K562 (cell line): ENCODE measurements at regions not wholly inside any gene's neighbourhood (a gene's known extent, or its start where the extent isn't known, plus 50 kb on each side); places are given as distances from the start of the nearest gene placed in this dataset.
A peak's percentile ranks its signal among the peaks of the same experiment; 100 is the strongest.

Experiments
- ARID4B ChIP-seq: sonication (generic); formaldehyde crosslinking; IDR thresholded peaks from 2 replicates; pipeline ENCODE4 v1.8.0; 2022; ENCODE audit warnings: mild to moderate bottlenecking, missing genetic modification reagents
- CTCF ChIP-seq, 3 experiments: IDR thresholded peaks in 2 of 3; conservative IDR thresholded peaks in 1 of 3; 2 replicates each; pipeline ENCODE4 v1.5.1; 2011 to 2012; ENCODE audit warnings: low read length in 3 of 3, mild to moderate bottlenecking in 3 of 3, control low read depth in 2 of 3, improper control_type of control experiment in 1 of 3, inconsistent platforms in 1 of 3, low read depth in 1 of 3, mixed read lengths in 1 of 3, moderate library complexity in 1 of 3; ENCODE audit not compliant: insufficient read depth in 2 of 3
- DLX4 ChIP-seq: fragments of 250-450 bp; sonication (Bioruptor Pico); IDR thresholded peaks from 2 replicates; pipeline ENCODE4 v1.6.1; 2021; ENCODE audit warnings: mild to moderate bottlenecking
- ELF2 ChIP-seq: fragments of 250-450 bp; sonication (Bioruptor Pico); IDR thresholded peaks from 2 replicates; pipeline ENCODE4 v1.5.0; 2021; ENCODE audit warnings: mild to moderate bottlenecking
- HDGF ChIP-seq: fragments of 450-650 bp; IDR thresholded peaks from 2 replicates; pipeline ENCODE4 v1.6.1; 2016
- JUND ChIP-seq, 2 experiments: IDR thresholded peaks; 2 replicates in 1 of 2; 3 replicates in 1 of 2; pipeline ENCODE4 v1.6.1; 2011; ENCODE audit warnings: borderline replicate concordance in 2 of 2, low read depth in 2 of 2, low read length in 2 of 2, improper control_type of control experiment in 1 of 2, missing biosample characterization in 1 of 2, missing genetic modification characterization in 1 of 2, missing genetic modification reagents in 1 of 2
- MBD1 ChIP-seq: fragments of 250-450 bp; sonication (Bioruptor Pico); IDR thresholded peaks from 2 replicates; pipeline ENCODE4 v1.8.0; 2022; ENCODE audit warnings: inconsistent platforms
- PCBP2 ChIP-seq: fragments of 200-400 bp; formaldehyde crosslinking; IDR thresholded peaks from 2 replicates; pipeline ENCODE4 v1.6.1; 2018; ENCODE audit warnings: low read length, low read depth, mild to moderate bottlenecking, moderate library complexity; ENCODE audit not compliant: poor library complexity, severe bottlenecking
- RBM25 ChIP-seq: fragments of 200-400 bp; formaldehyde crosslinking; IDR thresholded peaks from 2 replicates; pipeline ENCODE4 v1.6.1; 2018; ENCODE audit warnings: low read length, low read depth, moderate library complexity; ENCODE audit not compliant: severe bottlenecking
- SAFB ChIP-seq: fragments of 200-400 bp; formaldehyde crosslinking; IDR thresholded peaks from 2 replicates; pipeline ENCODE4 v1.6.1; 2017; ENCODE audit warnings: low read depth, low read length, borderline replicate concordance
- XRCC3 ChIP-seq: fragments of 450-650 bp; IDR thresholded peaks from 2 replicates; pipeline ENCODE4 v1.6.1; 2017; ENCODE audit warnings: mild to moderate bottlenecking, moderate library complexity
- ZNF274 ChIP-seq: IDR thresholded peaks from 2 replicates; pipeline ENCODE4 v1.6.1; 2011; ENCODE audit warnings: low read depth, mild to moderate bottlenecking, low read length, moderate library complexity, borderline replicate concordance
- ZNF280A ChIP-seq: fragments of 450-650 bp; IDR thresholded peaks from 2 replicates; pipeline ENCODE4 v1.6.1; 2018; ENCODE audit warnings: mild to moderate bottlenecking, low read depth; ENCODE audit not compliant: partially characterized antibody
- ZNF561 ChIP-seq: fragments of 450-650 bp; formaldehyde crosslinking; conservative IDR thresholded peaks from 2 replicates; pipeline ENCODE4 v1.4.0; 2020; ENCODE audit warnings: mild to moderate bottlenecking, moderate library complexity
- ZNF740 ChIP-seq, 3 experiments: fragments of 200-800 bp in 1 of 3; sonication (Bioruptor generic) in 1 of 3; sonication (generic) in 1 of 3; formaldehyde crosslinking in 1 of 3; IDR thresholded peaks; 2 replicates each; pipeline versions ENCODE4 v1.6.1 to v1.8.0; 2016 to 2022; ENCODE audit warnings: mild to moderate bottlenecking in 2 of 3, missing compliant biosample characterization in 2 of 3, missing genetic modification characterization in 2 of 3, missing genetic modification reagents in 1 of 3

- TF ChIP-seq ARID4B (CRISPR knock-in tag) (no peak), ELF2 (no peak), CTCF (IDR thresholded peaks at IDR 0.05 in 2 of 3, conservative IDR thresholded peaks at IDR 0.05 in 1 of 3; ENCODE audit: insufficient read depth in 2 of 3, low read depth in 1 of 3, low read length in 3 of 3) (no peak), ZNF280A (no peak), SAFB (no peak), RBM25 (no peak), XRCC3 (no peak), ZNF274 (no peak), HDGF (no peak), JUND (IDR thresholded peaks at IDR 0.05; ENCODE audit: borderline replicate concordance, low read depth, low read length) (peak; percentile 92), JUND (tag; IDR thresholded peaks at IDR 0.05; ENCODE audit: borderline replicate concordance, low read depth, low read length) (peak; percentile 90; the same call in 2 of the 3 replicates), ZNF561 (no peak), MBD1 (CRISPR knock-in tag) (no peak), ZNF740 (CRISPR knock-in tag; IDR thresholded peaks at IDR 0.05) (no peak), ZNF740 (tag; IDR thresholded peaks at IDR 0.05) (no peak), PCBP2 (no peak), DLX4 (CRISPR knock-in tag) (no peak)
Measured at GRCh38 chr10:63042256-63042655, 90.9 kb upstream of the NRBF2 start (continued).
